C1 segment of cervical spinal cord (tissue), 14 donors: ENCODE measurements at regions not wholly inside any gene's neighbourhood (a gene's known extent, or its start where the extent isn't known, plus 50 kb on each side); places are given as distances from the start of the nearest gene placed in this dataset.

Experiments
- DNase-seq, 14 donors: peaks; one replicate each; lab custom pipeline; 2025; lab: John Stamatoyannopoulos, UW

- DNase-seq = no peak
Observed at GRCh38 chr7:26598867-26599266, 265.5 kb downstream of the SKAP2 start.

DNA sequence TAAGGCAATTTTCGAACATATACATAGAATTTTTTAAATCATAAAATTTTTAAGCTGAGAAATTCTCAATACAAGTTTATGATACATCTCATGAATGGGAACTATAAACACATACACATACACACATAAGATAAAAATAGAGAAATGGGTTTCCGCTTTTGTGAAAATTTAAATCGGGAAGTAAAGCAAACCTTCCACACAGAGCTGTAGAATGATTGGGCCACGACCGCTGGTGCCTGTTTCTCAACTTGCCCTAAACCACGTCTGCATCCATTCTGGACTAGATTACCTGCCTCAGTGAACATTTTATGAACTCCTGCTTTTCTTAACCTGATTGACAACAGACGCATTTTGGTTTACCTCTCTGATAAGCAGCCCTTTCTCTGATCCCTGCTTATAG lies 264.4 kb downstream of the SKAP2 start:
- DNase-seq = no peak

DNA sequence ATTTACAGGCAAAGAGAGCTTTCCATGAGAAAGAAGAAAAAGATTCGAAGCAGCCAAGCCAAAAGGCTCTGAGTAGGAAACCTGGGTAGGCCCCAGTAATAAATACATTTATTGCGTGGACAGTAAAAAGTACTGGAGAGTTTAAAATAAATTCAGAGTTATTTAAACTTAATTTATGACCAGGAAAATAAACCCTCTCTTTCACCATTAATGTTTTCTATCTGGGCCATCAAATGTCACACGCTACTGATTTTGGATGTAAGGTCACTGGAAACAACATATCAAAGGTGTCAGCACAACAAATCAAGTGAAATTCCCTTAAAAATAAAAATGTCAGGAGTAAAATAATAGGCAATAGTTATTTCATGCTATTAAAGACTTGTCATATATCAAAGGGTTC lies 264.0 kb downstream of the SKAP2 start:
- no peak for DNase-seq

- DNase-seq = no peak
Observed at GRCh38 chr7:26603631-26604030, 260.8 kb downstream of the SKAP2 start.

DNA sequence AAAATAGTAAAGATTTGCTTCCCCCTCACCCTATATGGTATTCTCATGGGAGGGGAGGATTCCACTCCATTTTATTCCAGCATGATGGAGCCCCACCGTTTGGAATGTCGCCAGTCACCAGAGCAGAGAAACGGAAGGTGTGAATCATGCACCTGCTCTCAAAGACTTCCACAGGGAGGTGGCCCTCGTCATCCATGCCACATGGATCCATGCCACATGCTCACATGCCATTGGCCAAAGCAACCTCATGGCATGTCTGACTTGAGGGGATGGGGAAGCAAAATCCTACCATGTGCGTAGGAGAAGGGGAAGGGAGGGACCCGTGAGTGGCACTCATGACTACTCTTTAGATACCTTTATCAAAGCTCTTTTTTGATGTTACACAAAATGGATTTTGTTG lies 256.0 kb downstream of the SKAP2 start:
- DNase-seq = no peak

GRCh38 chr7:26609082-26609481 lies 255.3 kb downstream of the SKAP2 start:
- no peak for DNase-seq

- DNase-seq = peak in 1 of 14 donors; percentile 15
Observed at GRCh38 chr7:26609532-26609931, 254.9 kb downstream of the SKAP2 start.

GRCh38 chr7:26612742-26613141 lies 251.6 kb downstream of the SKAP2 start:
- peak in 2 of 14 donors; percentile 23 to 85 for DNase-seq

DNA sequence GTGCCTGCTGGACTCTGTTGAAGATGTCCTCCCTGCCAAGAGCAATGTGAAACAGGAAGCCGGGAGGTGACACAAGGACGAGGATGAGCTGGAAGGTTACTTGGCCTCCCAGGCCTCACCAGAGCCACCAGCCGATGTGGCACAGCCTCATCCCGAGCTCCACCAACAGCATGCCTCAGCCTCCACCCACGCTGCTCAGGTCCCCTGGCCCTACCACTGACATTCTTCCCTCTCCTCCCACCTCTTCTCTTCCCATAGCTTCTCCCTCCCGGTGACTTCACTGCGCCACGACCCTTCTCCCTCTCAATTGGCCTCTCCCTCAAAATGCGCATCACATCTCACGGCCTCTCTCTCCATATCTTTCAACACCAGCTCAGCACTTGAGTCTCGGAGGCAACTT lies 249.9 kb downstream of the SKAP2 start:
- DNase-seq = no peak

GRCh38 chr7:26616235-26616634 lies 248.2 kb downstream of the SKAP2 start:
- no peak for DNase-seq

GRCh38 chr7:26617066-26617465 lies 247.3 kb downstream of the SKAP2 start:
- DNase-seq = no peak
